Effector CD8-positive, alpha-beta T cell (primary cell): ENCODE measurements at regions not wholly inside any gene's neighbourhood (a gene's known extent, or its start where the extent isn't known, plus 50 kb on each side); places are given as distances from the start of the nearest gene placed in this dataset.

Experiments used
- DNase-seq: peaks from one replicate; lab custom pipeline; 2025; lab: John Stamatoyannopoulos, UW

DNA sequence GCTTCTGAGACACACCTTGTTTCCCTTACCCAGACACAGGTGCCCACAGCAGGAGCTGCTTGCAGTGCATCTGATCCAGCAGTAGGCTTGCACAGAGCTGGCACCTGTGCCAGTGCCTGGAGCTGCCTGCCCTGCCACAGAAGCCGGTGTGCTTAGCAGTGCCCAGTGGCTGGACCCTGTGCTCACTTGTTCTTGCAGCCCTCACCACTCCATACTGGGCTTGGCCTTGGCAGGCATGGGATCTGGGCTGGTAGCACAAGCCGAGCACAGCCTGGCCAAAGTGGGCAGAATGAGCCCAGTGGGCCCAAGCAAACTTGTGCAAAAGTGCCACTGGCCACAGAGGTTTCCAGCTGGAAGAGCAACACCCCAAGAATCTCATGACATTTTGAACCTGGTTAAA, 1950.4 kb downstream of the SUCLG1 start:
- DNase-seq: no peak

GRCh38 chr2:82507657-82508056, 1951.4 kb downstream of the SUCLG1 start:
- no peak for DNase-seq

DNA sequence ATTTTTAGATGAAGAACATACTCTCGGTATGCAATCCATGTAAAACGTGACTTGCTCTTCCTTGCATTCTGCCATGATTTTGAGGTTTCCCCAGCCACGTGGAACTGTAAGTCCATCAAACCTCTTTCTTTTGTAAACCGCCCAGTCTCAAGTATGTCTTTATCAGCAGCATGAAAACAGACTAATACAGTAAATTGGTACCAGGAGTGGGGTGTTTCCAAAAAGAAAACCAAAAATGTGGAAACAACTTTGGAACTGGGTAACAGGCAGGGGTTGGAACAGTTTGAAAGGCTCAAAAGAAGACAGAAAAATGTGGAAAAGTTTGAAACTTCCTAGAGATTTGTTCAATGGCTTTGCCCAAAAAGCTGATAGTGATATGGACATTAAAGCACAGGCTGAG, 1957.9 kb downstream of the SUCLG1 start:
- no peak for DNase-seq

- no peak for DNase-seq
These were observed 1960.2 kb downstream of the SUCLG1 start for GRCh38 chr2:82498777-82499443.

- DNase-seq: no peak
These were observed 1964.3 kb downstream of the SUCLG1 start for GRCh38 chr2:82494739-82495138.

- no peak for DNase-seq
These were observed 1967.5 kb downstream of the SUCLG1 start for GRCh38 chr2:82491591-82491990.

GRCh38 chr2:82487354-82487753, 1971.7 kb downstream of the SUCLG1 start:
- DNase-seq: no peak

DNA sequence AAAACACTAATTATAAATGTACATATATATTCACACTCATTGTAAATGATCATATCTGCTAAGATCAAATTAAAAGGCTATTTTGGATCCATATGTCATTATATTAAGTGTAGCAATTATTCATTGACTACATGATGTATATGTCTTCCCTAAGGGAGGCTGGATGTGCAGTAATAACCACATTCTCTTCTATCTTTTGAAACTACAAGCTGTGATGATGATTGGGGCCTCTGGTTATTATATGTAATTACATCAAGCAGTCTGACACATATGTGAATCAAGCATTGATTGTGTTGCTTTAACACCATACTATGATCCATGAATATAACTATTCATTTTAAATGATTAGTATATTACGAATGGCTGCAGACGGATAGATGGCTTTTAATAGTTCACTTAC, 1973.4 kb downstream of the SUCLG1 start:
- no peak for DNase-seq

DNA sequence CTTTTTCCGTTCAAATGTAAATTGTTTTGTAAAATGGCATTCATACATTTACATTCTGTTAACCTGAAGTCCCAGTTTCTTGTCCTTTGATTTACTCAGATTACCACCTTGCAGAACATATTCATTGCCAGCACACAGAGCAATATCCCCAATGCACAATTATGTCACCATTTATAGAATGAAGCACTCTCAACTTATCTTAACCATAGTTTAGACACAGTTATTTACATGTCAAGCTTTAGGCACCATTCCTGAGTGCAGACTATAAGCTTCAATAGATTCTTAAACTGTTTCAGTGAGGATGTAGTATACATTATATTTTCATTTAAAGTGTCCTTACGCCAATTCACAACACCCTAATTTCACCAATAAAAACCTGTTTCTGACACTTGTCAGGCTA, 1977.9 kb downstream of the SUCLG1 start:
- DNase-seq: no peak

- DNase-seq: no peak
These were observed 1980.4 kb downstream of the SUCLG1 start for GRCh38 chr2:82478641-82479040.

DNA sequence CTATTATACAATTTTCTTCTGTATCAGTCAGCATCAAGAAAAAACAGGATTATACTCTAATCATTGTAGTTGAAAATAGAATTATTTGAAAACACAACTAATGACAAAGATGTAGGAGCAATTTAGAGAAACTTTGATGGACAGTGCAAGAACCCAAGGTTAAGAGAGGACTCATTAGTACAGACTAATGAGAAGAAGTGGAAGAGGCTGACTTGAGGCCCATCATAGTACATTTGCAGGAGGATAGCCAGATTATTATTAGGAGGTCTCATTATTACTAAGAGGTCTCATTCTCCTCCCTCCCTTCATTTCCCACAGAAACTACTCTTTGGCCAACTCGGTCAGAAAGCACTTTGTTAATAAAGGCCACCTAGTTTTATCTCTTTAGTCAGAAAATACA, 1983.0 kb downstream of the SUCLG1 start:
- no peak for DNase-seq

DNA sequence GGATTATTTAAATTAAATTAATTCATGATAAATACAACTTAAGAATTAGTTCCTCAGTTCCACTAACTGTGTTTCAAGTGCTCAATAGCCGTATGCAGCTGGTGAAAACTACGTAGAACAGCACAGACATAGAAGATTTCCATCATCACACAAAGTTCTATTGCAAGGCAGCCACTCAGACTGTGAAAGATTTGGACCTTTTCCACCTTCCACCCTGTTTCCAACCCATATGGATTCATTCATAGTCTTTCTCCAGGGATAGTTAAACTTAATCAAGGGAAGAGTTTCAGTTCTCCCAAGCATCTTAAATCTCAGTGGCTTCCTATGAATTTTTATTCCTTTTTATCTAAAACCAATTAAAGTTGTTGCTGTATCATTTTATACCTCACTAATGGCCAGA, 2030.8 kb downstream of the SUCLG1 start:
- no peak for DNase-seq

- no peak for DNase-seq
These were observed 2047.1 kb downstream of the SUCLG1 start for GRCh38 chr2:82412021-82412420.

DNA sequence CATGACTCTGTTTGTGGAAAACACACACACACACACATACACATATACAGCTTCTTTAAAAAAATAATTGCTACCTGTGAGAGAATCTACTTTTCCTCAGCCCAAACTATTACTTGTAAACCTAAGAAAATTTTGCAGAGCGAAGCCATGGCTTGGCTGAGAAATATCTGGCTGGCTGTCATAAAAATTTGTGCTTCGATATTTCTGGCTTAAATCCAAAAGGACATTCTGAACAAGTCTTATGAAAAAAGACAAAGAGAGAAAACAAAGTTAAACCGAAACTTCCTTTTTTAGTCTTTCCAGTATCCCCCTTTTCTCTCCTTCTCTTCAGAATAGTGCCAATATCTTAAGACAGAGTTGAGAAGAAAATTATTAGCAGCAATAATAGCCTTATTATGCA, 2048.0 kb downstream of the SUCLG1 start:
- DNase-seq: no peak

GRCh38 chr2:82395531-82395930, 2063.5 kb downstream of the SUCLG1 start:
- no peak for DNase-seq

GRCh38 chr2:82391386-82391785, 2067.7 kb downstream of the SUCLG1 start:
- no peak for DNase-seq

DNA sequence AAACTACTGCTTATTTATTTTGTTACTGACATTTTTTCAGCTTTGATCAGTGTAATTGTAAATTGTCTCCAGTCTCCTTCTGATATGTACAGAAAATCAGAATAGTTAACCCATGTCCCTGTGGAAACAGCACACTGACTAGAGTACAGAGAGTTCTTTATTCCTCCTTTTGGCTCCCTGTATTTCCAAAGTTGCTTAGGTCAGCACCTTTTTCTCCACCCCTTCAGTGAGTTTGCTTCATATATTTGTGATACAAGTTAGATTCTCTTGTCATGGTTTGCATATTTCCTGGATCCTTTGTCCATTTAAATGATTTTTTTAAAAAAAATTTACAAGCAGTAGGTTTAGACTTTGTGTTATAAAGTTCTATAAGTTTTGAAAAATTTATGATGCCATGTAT, 2051.1 kb upstream of the LRRTM1 start:
- no peak for DNase-seq

GRCh38 chr2:82345910-82346309, 2041.4 kb upstream of the LRRTM1 start:
- DNase-seq: no peak

GRCh38 chr2:82344670-82345069, 2040.1 kb upstream of the LRRTM1 start:
- no peak for DNase-seq

DNA sequence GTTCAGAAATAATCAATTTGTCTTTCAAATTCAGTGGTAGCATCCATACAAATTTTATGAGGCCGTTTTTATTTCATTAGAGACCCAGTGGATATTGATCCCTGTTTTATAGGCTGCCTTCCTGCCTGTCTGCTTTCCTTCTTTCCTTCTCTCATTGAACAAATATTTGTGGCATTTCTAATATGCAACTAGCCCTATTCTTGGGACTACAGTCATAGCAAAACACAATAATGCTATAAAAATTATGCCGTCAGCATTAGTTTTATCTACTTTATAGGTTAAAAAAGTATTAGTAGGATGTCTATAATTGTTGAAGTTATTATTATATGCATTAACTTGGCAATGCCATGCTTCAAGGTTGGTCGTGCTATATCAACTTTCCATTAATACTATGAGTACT, 2037.8 kb upstream of the LRRTM1 start:
- no peak for DNase-seq

- no peak for DNase-seq
These were observed 2036.1 kb upstream of the LRRTM1 start for GRCh38 chr2:82340578-82341053.

GRCh38 chr2:82339805-82340204, 2035.3 kb upstream of the LRRTM1 start:
- DNase-seq: no peak

DNA sequence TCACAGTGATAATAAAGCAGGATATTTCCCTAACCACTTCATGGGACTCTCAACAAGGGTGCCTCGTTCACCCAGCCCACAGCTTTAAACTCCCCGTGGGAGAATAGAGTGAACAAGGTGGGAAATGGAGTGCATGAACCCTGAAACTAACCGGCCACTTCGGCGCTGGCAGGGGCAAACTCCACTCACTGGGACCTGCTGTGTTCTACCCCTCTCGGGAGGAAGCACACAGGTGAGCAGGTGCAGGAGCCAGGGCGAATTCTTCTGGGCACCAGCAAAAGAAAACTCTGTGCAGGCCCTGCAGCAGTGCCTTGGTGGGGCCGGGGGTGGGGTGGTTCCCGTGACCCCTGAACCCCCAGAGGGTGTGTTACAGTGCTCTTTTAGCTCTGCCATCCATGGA, 2029.1 kb upstream of the LRRTM1 start:
- DNase-seq: no peak

DNA sequence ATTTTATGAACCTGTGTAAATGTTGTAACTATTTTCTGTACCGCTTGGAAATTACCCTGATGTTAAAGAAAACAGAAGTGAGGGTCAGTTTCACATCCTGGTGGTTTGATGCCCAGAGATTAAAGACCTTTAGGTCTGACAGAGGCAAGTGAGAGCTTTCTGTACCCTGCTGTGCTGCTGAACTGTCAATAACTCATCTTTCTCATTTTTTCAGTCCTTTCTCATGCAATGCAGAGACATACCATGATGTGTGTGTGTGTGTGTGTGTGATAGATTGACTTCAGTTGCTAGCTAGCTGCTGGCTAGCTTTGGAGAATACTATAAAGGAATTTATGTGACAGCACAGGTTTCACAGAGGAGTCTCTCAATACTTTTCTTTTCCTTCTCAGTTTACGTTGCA, 2025.6 kb upstream of the LRRTM1 start:
- no peak for DNase-seq
